Fibroblast of mammary gland (primary cell): ENCODE measurements at regions not wholly inside any gene's neighbourhood (a gene's known extent, or its start where the extent isn't known, plus 50 kb on each side); places are given as distances from the start of the nearest gene placed in this dataset.

Experiments
- DNase-seq: peaks from one replicate; pipeline ENCODE4 v3.0.0-alpha.2; 2010; ENCODE audit warnings: low read depth
- H3K4me3 ChIP-seq: 2 replicates; pipeline ENCODE4 v1.5.1; 2011; ENCODE audit warnings: low read depth, mild to moderate bottlenecking, low read length, moderate library complexity; ENCODE audit not compliant: control insufficient read depth
- CTCF ChIP-seq: conservative IDR thresholded peaks from 2 replicates; pipeline ENCODE4 v1.5.1; 2011; ENCODE audit warnings: low read depth, low read length, inconsistent platforms; ENCODE audit not compliant: control insufficient read depth, insufficient read depth

- DNase-seq: no peak
- no peak overlapping the region for H3K4me3 ChIP-seq
- TF ChIP-seq CTCF: no peak
These were observed 63.6 kb downstream of the IRF2BP2 start for GRCh38 chr1:234546387-234546704.

- no peak overlapping the region for H3K4me3 ChIP-seq
- DNase-seq: no peak
- TF ChIP-seq CTCF: no peak
These were observed 64.2 kb downstream of the IRF2BP2 start for GRCh38 chr1:234545517-234546386.

- peak; percentile 99 for DNase-seq
- no peak for TF ChIP-seq CTCF
- no peak overlapping the region for H3K4me3 ChIP-seq
These were observed 65.2 kb upstream of the TARBP1 start for GRCh38 chr1:234544087-234544579.

GRCh38 chr1:234543442-234544086 lies 64.6 kb upstream of the TARBP1 start:
- TF ChIP-seq CTCF: peak; percentile 1
- no peak overlapping the region for H3K4me3 ChIP-seq
- no peak for DNase-seq

GRCh38 chr1:234542211-234542850 lies 63.4 kb upstream of the TARBP1 start:
- H3K4me3 ChIP-seq: no peak overlapping the region
- no peak for TF ChIP-seq CTCF
- DNase-seq: no peak

GRCh38 chr1:234541286-234541975 lies 62.5 kb upstream of the TARBP1 start:
- H3K4me3 ChIP-seq: no peak overlapping the region
- TF ChIP-seq CTCF: no peak
- DNase-seq: peak; percentile 84
